ENCODE measurements at regions not wholly inside any gene's neighbourhood (a gene's known extent, or its start where the extent isn't known, plus 50 kb on each side); places are given as distances from the start of the nearest gene placed in this dataset.

- TF ChIP-seq CTCF (conservative IDR thresholded peaks at IDR 0.05; ENCODE audit: low read length) (no peak), EZH2phosphoT487 (IDR thresholded peaks at IDR 0.05; ENCODE audit: borderline replicate concordance, low read depth, low read length) (no peak)
Measured at GRCh38 chr9:13608451-13608850, 329.0 kb upstream of the MPDZ start.

Measured in OCI-LY7 (cell line).